ENCODE measurements at regions not wholly inside any gene's neighbourhood (a gene's known extent, or its start where the extent isn't known, plus 50 kb on each side); places are given as distances from the start of the nearest gene placed in this dataset.

- intact Hi-C loops (cut with DNase I): no loop called here
- 61% methylated on average over 14 of the region's 14 CpGs for WGBS
Observed at GRCh38 chr17:74097450-74098135, 105.9 kb upstream of the RPL38 start.

GRCh38 chr17:74098136-74099024, 105.1 kb upstream of the RPL38 start:
- Histone ChIP-seq H3K36me3 (no peaks in the 10 kb centered on the region), H3K9me3 (no peaks in the 10 kb centered on the region), H3K4me1 (replicated peaks) (no peaks in the 10 kb centered on the region), H3K27me3 (replicated peaks; ENCODE audit: insufficient read depth) (no peaks in the 10 kb centered on the region), H3K4me3 (no peak overlapping the region), H3K27ac (no peak overlapping the region)
- 91% methylated on average over 15 of the region's 15 CpGs for WGBS
- DNase-seq (ENCODE audit: low spot score): no peak
- intact Hi-C loops (cut with DNase I): no loop called here
- TF ChIP-seq POLR2A (IDR thresholded peaks at IDR 0.05) (no peak), POLR2AphosphoS5 (IDR thresholded peaks at IDR 0.05) (no peak), CTCF (IDR thresholded peaks at IDR 0.05) (no peak)

More at GRCh38 chr17:74097450-74098135, 105.9 kb upstream of the RPL38 start:
- TF ChIP-seq POLR2AphosphoS5 (IDR thresholded peaks at IDR 0.05) (no peak), CTCF (IDR thresholded peaks at IDR 0.05) (no peak), POLR2A (IDR thresholded peaks at IDR 0.05) (no peak)
- Histone ChIP-seq H3K27me3 (replicated peaks; ENCODE audit: insufficient read depth) (no peaks in the 10 kb centered on the region), H3K36me3 (no peaks in the 10 kb centered on the region), H3K4me1 (replicated peaks) (no peaks in the 10 kb centered on the region), H3K9me3 (no peaks in the 10 kb centered on the region), H3K27ac (no peak overlapping the region), H3K4me3 (no peak overlapping the region)
- DNase-seq (ENCODE audit: low spot score): no peak

- DNase-seq (ENCODE audit: low spot score): no peak
- H3K36me3 ChIP-seq: no peaks in the 10 kb centered on the region
- intact Hi-C loops (cut with DNase I): no loop called here
- no peaks in the 10 kb centered on the region for H3K27me3 ChIP-seq (replicated peaks; ENCODE audit: insufficient read depth)
- H3K4me1 ChIP-seq (replicated peaks): no peaks in the 10 kb centered on the region
- no peak overlapping the region for H3K27ac ChIP-seq
- no peaks in the 10 kb centered on the region for H3K9me3 ChIP-seq
- TF ChIP-seq POLR2AphosphoS5 (IDR thresholded peaks at IDR 0.05) (no peak), CTCF (IDR thresholded peaks at IDR 0.05) (no peak), POLR2A (IDR thresholded peaks at IDR 0.05) (no peak)
- no peak overlapping the region for H3K4me3 ChIP-seq
- WGBS: 62% methylated on average over 16 of the region's 16 CpGs
Observed at GRCh38 chr17:74099442-74100340, 103.8 kb upstream of the RPL38 start.

GRCh38 chr17:74104921-74105320, 98.6 kb upstream of the RPL38 start:
- no peaks in the 10 kb centered on the region for H3K36me3 ChIP-seq
- no peak overlapping the region for H3K27ac ChIP-seq
- H3K27me3 ChIP-seq (replicated peaks; ENCODE audit: insufficient read depth): peaks cover 4% of the 10 kb centered on the region
- no peak overlapping the region for H3K4me3 ChIP-seq
- no peak for DNase-seq (ENCODE audit: low spot score)
- TF ChIP-seq POLR2AphosphoS5 (IDR thresholded peaks at IDR 0.05) (no peak), POLR2A (IDR thresholded peaks at IDR 0.05) (no peak), CTCF (IDR thresholded peaks at IDR 0.05) (no peak)
- intact Hi-C loops (cut with DNase I): no loop called here
- 80% methylated on average over 5 of the region's 5 CpGs for WGBS
- no peaks in the 10 kb centered on the region for H3K4me1 ChIP-seq (replicated peaks)
- H3K9me3 ChIP-seq: no peaks in the 10 kb centered on the region

All from prostate gland (tissue), 2 donors.